ENCODE measurements at regions not wholly inside any gene's neighbourhood (a gene's known extent, or its start where the extent isn't known, plus 50 kb on each side); places are given as distances from the start of the nearest gene placed in this dataset.
A peak's percentile ranks its signal among the peaks of the same experiment; 100 is the strongest.

- Histone ChIP-seq H3K56ac (ENCODE audit: insufficient read length, low read depth, low read length) (no peak overlapping the region), H3K27me3 (ENCODE audit: insufficient read depth, low read length) (peaks cover 11% of the 10 kb centered on the region), H4K91ac (ENCODE audit: insufficient read length, low read depth, low read length) (no peak overlapping the region), H2AK5ac (ENCODE audit: insufficient read length, low read length) (no peak overlapping the region), H2BK120ac (ENCODE audit: low read depth, low read length, poor library complexity, severe bottlenecking) (no peak overlapping the region), H4K20me1 (ENCODE audit: control insufficient read depth, insufficient read depth, insufficient read length) (no peaks in the 10 kb centered on the region), H3K23me2 (ENCODE audit: insufficient read length, low read depth, low read length, poor library complexity, severe bottlenecking) (peaks cover 8% of the 10 kb centered on the region), H3K23ac (ENCODE audit: insufficient read length, low read depth, low read length) (no peak overlapping the region), H2AFZ (ENCODE audit: low read length) (no peak overlapping the region), H2BK12ac (ENCODE audit: insufficient read length, low read depth, low read length) (no peak overlapping the region), H3T11ph (ENCODE audit: low read length) (no peak overlapping the region), H3K9me3 (ENCODE audit: control insufficient read depth, low read depth, low read length) (no peaks in the 10 kb centered on the region), H2BK15ac (ENCODE audit: low read depth, low read length) (no peak overlapping the region), H3K14ac (ENCODE audit: insufficient read depth, low read length) (no peak overlapping the region), H2BK20ac (ENCODE audit: low read depth, low read length, poor library complexity, severe bottlenecking) (no peak overlapping the region), H3K18ac (ENCODE audit: insufficient read length, low read depth, low read length) (no peak overlapping the region), H4K8ac (replicated peaks; ENCODE audit: insufficient read length, low read depth, low read length) (no peak overlapping the region), H3K4me2 (ENCODE audit: insufficient read depth, insufficient read length, low read length) (no peak overlapping the region), H2BK5ac (ENCODE audit: insufficient read length, low read length) (no peak overlapping the region), H4K5ac (ENCODE audit: insufficient read length, low read depth, low read length) (no peak overlapping the region), H3K79me2 (ENCODE audit: insufficient read depth, low read length) (no peaks in the 10 kb centered on the region), H3K27ac (ENCODE audit: insufficient read length, low read depth, low read length) (no peak overlapping the region), H3K4ac (ENCODE audit: low read depth, low read length) (no peak overlapping the region), H3K4me1 (ENCODE audit: insufficient read depth, low read length) (peaks cover 6% of the 10 kb centered on the region; the same call in 1 of the 2 replicates), H3K79me1 (ENCODE audit: insufficient read depth, low read depth, low read length, poor library complexity, severe bottlenecking) (no peaks in the 10 kb centered on the region), H3K9ac (ENCODE audit: extremely low read depth, insufficient read length, low read length) (no peak overlapping the region)
- no CpG with 5 or more reads among the region's 4 CpGs for WGBS (ENCODE audit: extremely low coverage, insufficient read length, low lambda C conversion rate)
- no peak for DNase-seq
- peaks cover 95% of the 10 kb centered on the region for H3K27me3 Mint-ChIP-seq (ENCODE audit: low read depth)
- no peak overlapping the region for H3K27ac Mint-ChIP-seq
- TF ChIP-seq CTCF (conservative IDR thresholded peaks at IDR 0.05): no peak
- H3K4me1 Mint-ChIP-seq: peaks cover 36% of the 10 kb centered on the region in 2 experiments
- no peaks in the 10 kb centered on the region; a peak in 1 of 5 replicates for H3K9me3 Mint-ChIP-seq
- H3K4me3 Mint-ChIP-seq: peak overlapping the region in 1 of 2 experiments; percentile 66; a peak in 2 of 5 replicates
- no peaks in the 10 kb centered on the region for H3K36me3 Mint-ChIP-seq (ENCODE audit: insufficient read depth in 1 of 3, low read depth in 3 of 3)
Measured at GRCh38 chr13:44307255-44307654, 66.4 kb upstream of the SERP2 start.

All from H9 (cell line).